SKM-1 treated with dmso at 0.1 percent for 144 hours (cell line): ENCODE measurements at regions not wholly inside any gene's neighbourhood (a gene's known extent, or its start where the extent isn't known, plus 50 kb on each side); places are given as distances from the start of the nearest gene placed in this dataset.

ENCODE experiments used
- DNase-seq: peaks from one replicate; lab custom pipeline; 2025; ENCODE audit not compliant: unreplicated experiment; lab: John Stamatoyannopoulos, UW

- no peak for DNase-seq
Observed at GRCh38 chr11:69427906-69428880, 53.3 kb upstream of the LINC01488 start.

DNA sequence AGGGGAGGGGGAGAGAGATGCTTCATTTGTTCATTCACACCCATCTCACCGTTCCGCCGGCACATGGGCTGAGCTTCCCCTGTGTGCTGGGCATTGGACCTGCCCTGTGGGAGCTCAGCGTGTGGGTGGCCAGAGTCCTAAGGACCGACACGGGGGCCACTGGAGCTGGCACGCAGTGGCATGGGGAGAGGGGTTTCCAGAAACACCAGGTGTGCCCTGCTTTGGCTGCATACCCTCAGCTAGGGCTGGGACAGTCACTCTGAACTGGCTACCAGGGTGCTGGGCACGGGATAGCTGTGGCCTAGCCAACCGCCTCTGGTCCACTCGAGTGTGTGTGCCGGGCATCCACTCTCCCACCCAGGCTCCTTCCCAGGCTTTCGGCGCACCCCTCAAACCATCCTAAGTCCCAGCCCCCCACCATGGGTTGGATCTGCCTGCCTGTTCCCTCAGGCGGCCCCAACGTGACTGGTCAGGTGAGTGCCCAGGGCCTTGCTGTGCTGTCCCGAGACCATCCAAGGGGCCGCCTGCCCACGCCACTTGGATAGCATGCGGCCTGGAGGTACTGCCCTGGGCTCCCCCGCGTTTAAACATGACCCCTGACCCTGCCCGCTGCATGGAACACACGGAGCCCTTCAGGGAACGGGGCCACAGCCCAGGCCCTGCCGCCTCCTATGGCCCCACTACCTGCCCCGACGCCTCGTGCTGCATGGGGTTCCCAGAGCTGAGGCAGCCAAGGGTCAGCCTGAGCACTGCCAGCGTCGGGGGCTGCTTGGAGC is 51.6 kb upstream of the LINC01488 start:
- no peak for DNase-seq

DNA sequence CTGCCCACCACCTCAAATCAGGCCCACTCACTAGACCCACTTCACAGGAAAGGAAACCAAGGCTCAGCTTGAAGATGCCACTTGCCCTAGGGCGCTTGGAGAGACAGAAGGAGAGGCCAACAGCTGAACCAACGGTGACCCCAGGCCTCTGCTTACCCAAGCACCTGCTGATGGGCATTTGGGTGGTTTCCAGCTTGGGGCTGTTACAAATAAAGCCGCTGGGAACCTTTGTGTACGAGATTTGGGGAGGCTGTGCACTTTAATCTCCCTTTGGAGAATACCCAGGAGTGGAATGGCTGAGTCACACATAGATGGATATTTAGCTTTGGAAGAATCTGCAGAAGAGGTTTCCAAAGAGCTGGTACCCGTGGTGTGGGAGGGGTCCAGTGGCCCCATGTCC is 50.9 kb upstream of the LINC01488 start:
- DNase-seq = no peak

- DNase-seq = no peak
Observed at GRCh38 chr11:69431136-69431535, 50.3 kb upstream of the LINC01488 start.
